ENCODE measurements at regions not wholly inside any gene's neighbourhood (a gene's known extent, or its start where the extent isn't known, plus 50 kb on each side); places are given as distances from the start of the nearest gene placed in this dataset.

DNA sequence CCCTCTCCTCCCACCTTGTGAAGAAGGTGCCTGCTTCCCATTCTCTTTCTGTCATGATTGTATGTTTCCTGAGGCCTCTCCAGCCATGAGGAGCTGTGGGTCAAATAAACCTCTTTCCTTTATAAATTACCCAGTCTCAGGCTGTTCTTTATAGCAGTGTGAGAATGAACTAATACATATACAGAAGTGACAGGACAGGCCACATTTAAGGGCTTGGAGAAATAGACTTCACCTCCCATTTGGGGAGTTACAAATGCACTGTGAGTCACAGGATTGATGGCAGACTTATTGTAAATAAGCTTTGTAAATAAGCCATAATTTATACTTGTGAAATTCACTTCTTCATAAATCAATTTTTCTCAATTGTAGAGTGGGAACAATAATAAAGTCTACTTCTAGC, 543.3 kb downstream of the LRRIQ3 start:
- TF ChIP-seq POLR2A (IDR thresholded peaks at IDR 0.05) (no peak), POLR2AphosphoS5 (IDR thresholded peaks at IDR 0.05) (no peak), EP300 (IDR thresholded peaks at IDR 0.05) (no peak)
- TF ChIP-seq, protein P1, sequence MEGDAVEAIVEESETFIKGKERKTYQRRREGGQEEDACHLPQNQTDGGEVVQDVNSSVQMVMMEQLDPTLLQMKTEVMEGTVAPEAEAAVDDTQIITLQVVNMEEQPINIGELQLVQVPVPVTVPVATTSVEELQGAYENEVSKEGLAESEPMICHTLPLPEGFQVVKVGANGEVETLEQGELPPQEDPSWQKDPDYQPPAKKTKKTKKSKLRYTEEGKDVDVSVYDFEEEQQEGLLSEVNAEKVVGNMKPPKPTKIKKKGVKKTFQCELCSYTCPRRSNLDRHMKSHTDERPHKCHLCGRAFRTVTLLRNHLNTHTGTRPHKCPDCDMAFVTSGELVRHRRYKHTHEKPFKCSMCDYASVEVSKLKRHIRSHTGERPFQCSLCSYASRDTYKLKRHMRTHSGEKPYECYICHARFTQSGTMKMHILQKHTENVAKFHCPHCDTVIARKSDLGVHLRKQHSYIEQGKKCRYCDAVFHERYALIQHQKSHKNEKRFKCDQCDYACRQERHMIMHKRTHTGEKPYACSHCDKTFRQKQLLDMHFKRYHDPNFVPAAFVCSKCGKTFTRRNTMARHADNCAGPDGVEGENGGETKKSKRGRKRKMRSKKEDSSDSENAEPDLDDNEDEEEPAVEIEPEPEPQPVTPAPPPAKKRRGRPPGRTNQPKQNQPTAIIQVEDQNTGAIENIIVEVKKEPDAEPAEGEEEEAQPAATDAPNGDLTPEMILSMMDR (IDR thresholded peaks at IDR 0.05): no peak

Measured in sigmoid colon (tissue), 4 donors.